Testis (tissue), 2 donors: ENCODE measurements at regions not wholly inside any gene's neighbourhood (a gene's known extent, or its start where the extent isn't known, plus 50 kb on each side); places are given as distances from the start of the nearest gene placed in this dataset.

Experiments used
- POLR2A ChIP-seq: fragments of 450-650 bp; IDR thresholded peaks from one replicate; pipeline ENCODE4 v1.6.1; 2017; ENCODE audit warnings: antibody characterized with exemption, mild to moderate bottlenecking, moderate library complexity
- TF ChIP-seq, protein P1 (sequence below), 3 experiments: fragments of 450-650 bp in 2 of 3; fragments of 200-600 bp in 1 of 3; sonication (generic) in 1 of 3; IDR thresholded peaks; one replicate each; pipeline ENCODE4 v1.5.1; 2016 to 2019; ENCODE audit warnings: antibody characterized with exemption in 3 of 3, mild to moderate bottlenecking in 2 of 3, moderate library complexity in 1 of 3

DNA sequence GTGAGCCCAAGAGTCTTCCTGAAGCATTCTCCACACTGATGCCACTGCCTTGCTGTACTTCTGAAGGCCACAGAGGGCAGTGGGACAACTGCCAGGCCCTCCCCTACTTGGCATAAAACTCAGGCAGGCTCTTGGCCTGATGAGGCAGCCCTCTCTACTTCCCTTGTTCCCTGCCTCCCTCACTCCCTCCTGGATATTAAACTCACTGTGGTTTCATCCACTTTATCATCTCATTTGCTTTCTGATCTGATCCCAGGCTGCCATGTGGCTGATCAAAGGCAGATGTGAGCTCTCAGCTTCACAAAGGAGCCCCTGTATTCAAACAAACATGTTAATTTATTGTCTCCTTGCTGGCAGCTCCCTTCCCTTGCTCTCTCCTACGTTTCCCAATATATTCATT, 533.5 kb downstream of the IGSF11 start:
- TF ChIP-seq, protein P1, sequence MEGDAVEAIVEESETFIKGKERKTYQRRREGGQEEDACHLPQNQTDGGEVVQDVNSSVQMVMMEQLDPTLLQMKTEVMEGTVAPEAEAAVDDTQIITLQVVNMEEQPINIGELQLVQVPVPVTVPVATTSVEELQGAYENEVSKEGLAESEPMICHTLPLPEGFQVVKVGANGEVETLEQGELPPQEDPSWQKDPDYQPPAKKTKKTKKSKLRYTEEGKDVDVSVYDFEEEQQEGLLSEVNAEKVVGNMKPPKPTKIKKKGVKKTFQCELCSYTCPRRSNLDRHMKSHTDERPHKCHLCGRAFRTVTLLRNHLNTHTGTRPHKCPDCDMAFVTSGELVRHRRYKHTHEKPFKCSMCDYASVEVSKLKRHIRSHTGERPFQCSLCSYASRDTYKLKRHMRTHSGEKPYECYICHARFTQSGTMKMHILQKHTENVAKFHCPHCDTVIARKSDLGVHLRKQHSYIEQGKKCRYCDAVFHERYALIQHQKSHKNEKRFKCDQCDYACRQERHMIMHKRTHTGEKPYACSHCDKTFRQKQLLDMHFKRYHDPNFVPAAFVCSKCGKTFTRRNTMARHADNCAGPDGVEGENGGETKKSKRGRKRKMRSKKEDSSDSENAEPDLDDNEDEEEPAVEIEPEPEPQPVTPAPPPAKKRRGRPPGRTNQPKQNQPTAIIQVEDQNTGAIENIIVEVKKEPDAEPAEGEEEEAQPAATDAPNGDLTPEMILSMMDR (IDR thresholded peaks at IDR 0.05), result no peak
- no peak for TF ChIP-seq POLR2A
